NCI-H1092 (cell line): ENCODE measurements at regions not wholly inside any gene's neighbourhood (a gene's known extent, or its start where the extent isn't known, plus 50 kb on each side); places are given as distances from the start of the nearest gene placed in this dataset.
"Not testable (repeated sequence)": the region's sequence is repeated elsewhere in the genome, so short reads cannot be mapped to it uniquely, and the experiment has no call there.

Experiments
- DNase-seq: peaks from one replicate; lab custom pipeline; 2025; lab: John Stamatoyannopoulos, UW

GRCh38 chr6:137655291-137655690 lies 161.1 kb upstream of the OLIG3 start:
- no peak for DNase-seq

- DNase-seq, result no peak
Observed at GRCh38 chr6:137656735-137657134, 162.5 kb upstream of the OLIG3 start.

- no peak for DNase-seq
Observed at GRCh38 chr6:137657351-137657911, 163.2 kb upstream of the OLIG3 start.

- no peak for DNase-seq
Observed at GRCh38 chr6:137658287-137658686, 164.1 kb upstream of the OLIG3 start.

- DNase-seq, result no peak
Observed at GRCh38 chr6:137659871-137660270, 165.7 kb upstream of the OLIG3 start.

- DNase-seq, result no peak
Observed at GRCh38 chr6:137660296-137660731, 166.1 kb upstream of the OLIG3 start.

GRCh38 chr6:137661601-137662000 lies 167.4 kb upstream of the OLIG3 start:
- no peak for DNase-seq

- DNase-seq, result no peak
Observed at GRCh38 chr6:137664183-137664582, 170.0 kb upstream of the OLIG3 start.

GRCh38 chr6:137665342-137665934 lies 171.2 kb upstream of the OLIG3 start:
- no peak for DNase-seq

- no peak for DNase-seq
Observed at GRCh38 chr6:137666202-137666774, 172.1 kb upstream of the OLIG3 start.

- DNase-seq, result no peak
Observed at GRCh38 chr6:137673603-137674002, 179.4 kb upstream of the OLIG3 start.

GRCh38 chr6:137676888-137677287 lies 182.7 kb upstream of the OLIG3 start:
- DNase-seq, result no peak

GRCh38 chr6:137677709-137678108 lies 183.5 kb upstream of the OLIG3 start:
- DNase-seq, result no peak

GRCh38 chr6:137678451-137678850 lies 184.3 kb upstream of the OLIG3 start:
- no peak for DNase-seq

GRCh38 chr6:137680705-137681346 lies 186.2 kb upstream of the TNFAIP3 start:
- no peak for DNase-seq

- DNase-seq, result no peak
Observed at GRCh38 chr6:137681445-137682009, 185.5 kb upstream of the TNFAIP3 start.

- not testable (repeated sequence) for DNase-seq
Observed at GRCh38 chr6:137682658-137683057, 184.4 kb upstream of the TNFAIP3 start.

- DNase-seq, result no peak
Observed at GRCh38 chr6:137683916-137684315, 183.1 kb upstream of the TNFAIP3 start.

GRCh38 chr6:137685798-137686375 lies 181.2 kb upstream of the TNFAIP3 start:
- DNase-seq, result no peak

GRCh38 chr6:137687818-137688217 lies 179.2 kb upstream of the TNFAIP3 start:
- DNase-seq, result no peak

GRCh38 chr6:137688230-137688971 lies 178.7 kb upstream of the TNFAIP3 start:
- no peak for DNase-seq

GRCh38 chr6:137689377-137689776 lies 177.7 kb upstream of the TNFAIP3 start:
- no peak for DNase-seq
